GM23338 (cell line): ENCODE measurements at regions not wholly inside any gene's neighbourhood (a gene's known extent, or its start where the extent isn't known, plus 50 kb on each side); places are given as distances from the start of the nearest gene placed in this dataset.

Experiments used
- ATAC-seq: fragments of 200-7000 bp; cut with Tn5 transposase; 3 replicates; pipeline ENCODE4 v1.9.1; 2020
- DNase-seq: peaks from one replicate; pipeline ENCODE4 v3.0.0-alpha.2; 2015; ENCODE audit warnings: low spot score
- H2AFZ ChIP-seq: fragments of 200-600 bp; sonication (generic); 2 replicates; pipeline ENCODE4 v1.8.0; 2016; ENCODE audit warnings: antibody characterized with exemption, mild to moderate bottlenecking, moderate library complexity
- H3F3A ChIP-seq: fragments of 200-600 bp; sonication (generic); replicated peaks from 2 replicates; pipeline ENCODE4 v1.8.0; 2017; ENCODE audit warnings: antibody characterized with exemption, mixed run types, low read depth
- H3K27ac ChIP-seq: fragments of 200-600 bp; sonication (generic); 2 replicates; pipeline ENCODE4 v1.6.1; 2016; ENCODE audit warnings: low read depth
- H3K27me3 ChIP-seq: fragments of 200-600 bp; sonication (generic); 2 replicates; pipeline ENCODE4 v1.8.0; 2016; ENCODE audit warnings: mild to moderate bottlenecking, mixed run types, moderate library complexity; ENCODE audit not compliant: insufficient read depth
- H3K36me3 ChIP-seq: fragments of 200-600 bp; sonication (generic); 2 replicates; pipeline ENCODE4 v1.8.0; 2016; ENCODE audit warnings: mild to moderate bottlenecking; ENCODE audit not compliant: insufficient read depth
- H3K4me1 ChIP-seq: fragments of 200-600 bp; sonication (generic); 2 replicates; pipeline ENCODE4 v1.8.0; 2016; ENCODE audit warnings: mild to moderate bottlenecking, moderate library complexity; ENCODE audit not compliant: insufficient read depth
- H3K4me2 ChIP-seq: fragments of 200-600 bp; sonication (generic); 2 replicates; pipeline ENCODE4 v1.7.1; 2017; ENCODE audit warnings: mixed run types
- H3K4me3 ChIP-seq: fragments of 200-600 bp; sonication (generic); 2 replicates; pipeline ENCODE4 v1.6.1; 2016; ENCODE audit warnings: mixed run types
- H3K79me2 ChIP-seq: fragments of 200-600 bp; sonication (generic); replicated peaks from 2 replicates; pipeline ENCODE4 v1.8.0; 2017; ENCODE audit warnings: mild to moderate bottlenecking; ENCODE audit not compliant: insufficient read depth
- H3K9me2 ChIP-seq: fragments of 200-600 bp; sonication (generic); 2 replicates; pipeline ENCODE4 v1.8.0; 2017; ENCODE audit not compliant: insufficient read depth
- H4K20me1 ChIP-seq: fragments of 200-600 bp; sonication (generic); replicated peaks from 2 replicates; pipeline ENCODE4 v1.8.0; 2017; ENCODE audit warnings: mild to moderate bottlenecking; ENCODE audit not compliant: insufficient read depth
- H3K27ac Mint-ChIP-seq: 2 replicates; pipeline ENCODE4 v1.8.0; 2020; ENCODE audit warnings: inconsistent platforms, mild to moderate bottlenecking, moderate library complexity, mixed read lengths
- H3K27me3 Mint-ChIP-seq: 3 replicates; pipeline ENCODE4 v1.8.0; 2022; ENCODE audit warnings: low read depth, mild to moderate bottlenecking, moderate library complexity, mixed read lengths, inconsistent platforms; ENCODE audit not compliant: insufficient read depth, poor library complexity
- H3K36me3 Mint-ChIP-seq: 3 replicates; pipeline ENCODE4 v1.8.0; 2021; ENCODE audit warnings: low read depth, mild to moderate bottlenecking, inconsistent platforms, moderate library complexity, mixed read lengths
- H3K4me1 Mint-ChIP-seq: 3 replicates; pipeline ENCODE4 v1.8.0; 2020; ENCODE audit warnings: mild to moderate bottlenecking, inconsistent platforms, mixed read lengths
- H3K4me3 Mint-ChIP-seq: 3 replicates; pipeline ENCODE4 v1.8.0; 2021; ENCODE audit warnings: moderate library complexity, mild to moderate bottlenecking, inconsistent platforms, mixed read lengths
- H3K9me3 Mint-ChIP-seq: 3 replicates; pipeline ENCODE4 v1.8.0; 2020; ENCODE audit warnings: moderate library complexity, mild to moderate bottlenecking, inconsistent platforms, mixed read lengths
- EZH2phosphoT487 ChIP-seq: fragments of 200-600 bp; sonication (generic); IDR thresholded peaks from one replicate; pipeline ENCODE4 v1.8.1; 2018; ENCODE audit warnings: antibody characterized with exemption; ENCODE audit not compliant: unreplicated experiment
- JUNB ChIP-seq: IDR thresholded peaks from one replicate; pipeline ENCODE4 v1.6.1; 2016; ENCODE audit warnings: antibody characterized with exemption; ENCODE audit not compliant: unreplicated experiment
- NANOG ChIP-seq: IDR thresholded peaks from 2 replicates; pipeline ENCODE4 v1.6.1; 2016; ENCODE audit warnings: antibody characterized with exemption, borderline replicate concordance
- POLR2AphosphoS5 ChIP-seq: IDR thresholded peaks from 2 replicates; pipeline ENCODE4 v1.6.1; 2016; ENCODE audit warnings: antibody characterized with exemption, low read depth
- STAT1 ChIP-seq: IDR thresholded peaks from one replicate; pipeline ENCODE4 v1.6.1; 2016; ENCODE audit warnings: antibody characterized with exemption; ENCODE audit not compliant: unreplicated experiment
- ZNF114 ChIP-seq: fragments of 250-450 bp; sonication (Bioruptor Pico); IDR thresholded peaks from 2 replicates; pipeline ENCODE4 v1.5.0; 2020; ENCODE audit warnings: mild to moderate bottlenecking, moderate library complexity
- ZNF331 ChIP-seq: fragments of 250-450 bp; sonication (Bioruptor Pico); IDR thresholded peaks from 2 replicates; pipeline ENCODE4 v1.5.0; 2020; ENCODE audit warnings: low read depth, mild to moderate bottlenecking, moderate library complexity
- TF ChIP-seq, protein P1 (sequence below): fragments of 250-450 bp; sonication (Bioruptor Pico); IDR thresholded peaks from 2 replicates; pipeline ENCODE4 v1.5.0; 2020; ENCODE audit warnings: mild to moderate bottlenecking, moderate library complexity
- TF ChIP-seq, protein P2 (sequence below), 2 experiments: fragments of 200-600 bp in 1 of 2; sonication (generic) in 1 of 2; conservative IDR thresholded peaks; 2 replicates each; pipeline versions ENCODE4 v1.5.1 to v1.6.1; 2016 to 2017; ENCODE audit warnings: antibody characterized with exemption in 2 of 2, low read depth in 2 of 2, mild to moderate bottlenecking in 2 of 2, moderate library complexity in 1 of 2

DNA sequence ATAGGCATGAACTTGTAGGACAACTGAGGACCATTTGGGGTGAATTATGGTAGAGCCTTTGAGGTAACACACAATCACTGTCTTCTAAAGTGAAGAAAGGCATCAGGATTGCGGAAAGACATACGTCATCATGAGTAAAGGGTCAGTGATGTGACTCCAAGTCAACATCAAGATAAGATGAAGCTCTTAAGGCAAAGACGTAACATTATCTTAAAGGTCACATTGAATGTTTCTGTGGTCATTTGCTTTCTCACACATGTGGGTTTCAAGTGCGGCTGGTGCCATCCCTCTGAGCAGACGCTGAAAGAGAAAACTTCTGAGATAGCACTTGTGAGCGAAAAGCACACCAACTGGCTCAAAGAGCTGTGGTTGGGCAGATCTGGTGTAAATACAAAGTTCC is 63.3 kb upstream of the GRAMD2B start (continued):
- TF ChIP-seq, protein P1, sequence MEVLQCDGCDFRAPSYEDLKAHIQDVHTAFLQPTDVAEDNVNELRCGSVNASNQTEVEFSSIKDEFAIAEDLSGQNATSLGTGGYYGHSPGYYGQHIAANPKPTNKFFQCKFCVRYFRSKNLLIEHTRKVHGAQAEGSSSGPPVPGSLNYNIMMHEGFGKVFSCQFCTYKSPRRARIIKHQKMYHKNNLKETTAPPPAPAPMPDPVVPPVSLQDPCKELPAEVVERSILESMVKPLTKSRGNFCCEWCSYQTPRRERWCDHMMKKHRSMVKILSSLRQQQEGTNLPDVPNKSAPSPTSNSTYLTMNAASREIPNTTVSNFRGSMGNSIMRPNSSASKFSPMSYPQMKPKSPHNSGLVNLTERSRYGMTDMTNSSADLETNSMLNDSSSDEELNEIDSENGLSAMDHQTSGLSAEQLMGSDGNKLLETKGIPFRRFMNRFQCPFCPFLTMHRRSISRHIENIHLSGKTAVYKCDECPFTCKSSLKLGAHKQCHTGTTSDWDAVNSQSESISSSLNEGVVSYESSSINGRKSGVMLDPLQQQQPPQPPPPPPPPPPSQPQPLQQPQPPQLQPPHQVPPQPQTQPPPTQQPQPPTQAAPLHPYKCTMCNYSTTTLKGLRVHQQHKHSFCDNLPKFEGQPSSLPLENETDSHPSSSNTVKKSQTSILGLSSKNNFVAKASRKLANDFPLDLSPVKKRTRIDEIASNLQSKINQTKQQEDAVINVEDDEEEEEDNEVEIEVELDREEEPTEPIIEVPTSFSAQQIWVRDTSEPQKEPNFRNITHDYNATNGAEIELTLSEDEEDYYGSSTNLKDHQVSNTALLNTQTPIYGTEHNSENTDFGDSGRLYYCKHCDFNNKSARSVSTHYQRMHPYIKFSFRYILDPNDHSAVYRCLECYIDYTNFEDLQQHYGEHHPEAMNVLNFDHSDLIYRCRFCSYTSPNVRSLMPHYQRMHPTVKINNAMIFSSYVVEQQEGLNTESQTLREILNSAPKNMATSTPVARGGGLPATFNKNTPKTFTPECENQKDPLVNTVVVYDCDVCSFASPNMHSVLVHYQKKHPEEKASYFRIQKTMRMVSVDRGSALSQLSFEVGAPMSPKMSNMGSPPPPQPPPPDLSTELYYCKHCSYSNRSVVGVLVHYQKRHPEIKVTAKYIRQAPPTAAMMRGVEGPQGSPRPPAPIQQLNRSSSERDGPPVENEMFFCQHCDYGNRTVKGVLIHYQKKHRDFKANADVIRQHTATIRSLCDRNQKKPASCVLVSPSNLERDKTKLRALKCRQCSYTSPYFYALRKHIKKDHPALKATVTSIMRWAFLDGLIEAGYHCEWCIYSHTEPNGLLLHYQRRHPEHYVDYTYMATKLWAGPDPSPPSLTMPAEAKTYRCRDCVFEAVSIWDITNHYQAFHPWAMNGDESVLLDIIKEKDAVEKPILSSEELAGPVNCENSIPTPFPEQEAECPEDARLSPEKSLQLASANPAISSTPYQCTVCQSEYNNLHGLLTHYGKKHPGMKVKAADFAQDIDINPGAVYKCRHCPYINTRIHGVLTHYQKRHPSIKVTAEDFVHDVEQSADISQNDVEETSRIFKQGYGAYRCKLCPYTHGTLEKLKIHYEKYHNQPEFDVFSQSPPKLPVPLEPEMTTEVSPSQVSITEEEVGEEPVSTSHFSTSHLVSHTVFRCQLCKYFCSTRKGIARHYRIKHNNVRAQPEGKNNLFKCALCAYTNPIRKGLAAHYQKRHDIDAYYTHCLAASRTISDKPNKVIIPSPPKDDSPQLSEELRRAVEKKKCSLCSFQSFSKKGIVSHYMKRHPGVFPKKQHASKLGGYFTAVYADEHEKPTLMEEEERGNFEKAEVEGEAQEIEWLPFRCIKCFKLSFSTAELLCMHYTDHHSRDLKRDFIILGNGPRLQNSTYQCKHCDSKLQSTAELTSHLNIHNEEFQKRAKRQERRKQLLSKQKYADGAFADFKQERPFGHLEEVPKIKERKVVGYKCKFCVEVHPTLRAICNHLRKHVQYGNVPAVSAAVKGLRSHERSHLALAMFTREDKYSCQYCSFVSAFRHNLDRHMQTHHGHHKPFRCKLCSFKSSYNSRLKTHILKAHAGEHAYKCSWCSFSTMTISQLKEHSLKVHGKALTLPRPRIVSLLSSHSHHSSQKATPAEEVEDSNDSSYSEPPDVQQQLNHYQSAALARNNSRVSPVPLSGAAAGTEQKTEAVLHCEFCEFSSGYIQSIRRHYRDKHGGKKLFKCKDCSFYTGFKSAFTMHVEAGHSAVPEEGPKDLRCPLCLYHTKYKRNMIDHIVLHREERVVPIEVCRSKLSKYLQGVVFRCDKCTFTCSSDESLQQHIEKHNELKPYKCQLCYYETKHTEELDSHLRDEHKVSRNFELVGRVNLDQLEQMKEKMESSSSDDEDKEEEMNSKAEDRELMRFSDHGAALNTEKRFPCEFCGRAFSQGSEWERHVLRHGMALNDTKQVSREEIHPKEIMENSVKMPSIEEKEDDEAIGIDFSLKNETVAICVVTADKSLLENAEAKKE (CRISPR knock-in tag), result no peak
- TF ChIP-seq ZNF331 (CRISPR knock-in tag), result no peak
- TF ChIP-seq NANOG, result no peak
- TF ChIP-seq, protein P2, sequence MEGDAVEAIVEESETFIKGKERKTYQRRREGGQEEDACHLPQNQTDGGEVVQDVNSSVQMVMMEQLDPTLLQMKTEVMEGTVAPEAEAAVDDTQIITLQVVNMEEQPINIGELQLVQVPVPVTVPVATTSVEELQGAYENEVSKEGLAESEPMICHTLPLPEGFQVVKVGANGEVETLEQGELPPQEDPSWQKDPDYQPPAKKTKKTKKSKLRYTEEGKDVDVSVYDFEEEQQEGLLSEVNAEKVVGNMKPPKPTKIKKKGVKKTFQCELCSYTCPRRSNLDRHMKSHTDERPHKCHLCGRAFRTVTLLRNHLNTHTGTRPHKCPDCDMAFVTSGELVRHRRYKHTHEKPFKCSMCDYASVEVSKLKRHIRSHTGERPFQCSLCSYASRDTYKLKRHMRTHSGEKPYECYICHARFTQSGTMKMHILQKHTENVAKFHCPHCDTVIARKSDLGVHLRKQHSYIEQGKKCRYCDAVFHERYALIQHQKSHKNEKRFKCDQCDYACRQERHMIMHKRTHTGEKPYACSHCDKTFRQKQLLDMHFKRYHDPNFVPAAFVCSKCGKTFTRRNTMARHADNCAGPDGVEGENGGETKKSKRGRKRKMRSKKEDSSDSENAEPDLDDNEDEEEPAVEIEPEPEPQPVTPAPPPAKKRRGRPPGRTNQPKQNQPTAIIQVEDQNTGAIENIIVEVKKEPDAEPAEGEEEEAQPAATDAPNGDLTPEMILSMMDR (conservative IDR thresholded peaks at IDR 0.05; ENCODE audit: low read depth in 2 of 2), result no peak
- no peak for TF ChIP-seq POLR2AphosphoS5
- no peak for TF ChIP-seq STAT1

DNA sequence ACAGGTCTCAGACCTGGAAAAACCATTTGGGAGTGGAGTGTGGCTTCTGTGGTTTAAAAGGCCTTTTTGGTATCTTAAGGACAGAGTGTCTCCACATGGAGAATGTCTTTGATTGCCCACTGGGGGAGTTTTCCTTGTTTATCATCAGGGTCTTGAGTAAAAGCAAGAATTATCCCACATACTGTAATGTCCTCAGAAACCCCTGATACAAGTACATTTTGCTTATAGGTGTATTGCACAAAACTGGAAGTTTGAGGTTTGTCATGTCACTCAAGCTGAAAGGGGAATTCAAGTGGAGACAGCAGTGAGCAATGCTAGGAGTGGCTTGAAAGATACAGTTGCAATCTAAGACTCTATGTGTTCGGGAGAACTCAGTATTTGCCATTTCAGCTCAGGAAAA is 62.7 kb upstream of the GRAMD2B start:
- H3K27me3 ChIP-seq, result no peaks in the 10 kb centered on the region
- H3K79me2 ChIP-seq, result no peaks in the 10 kb centered on the region
- peaks cover 3% of the 10 kb centered on the region for H3K9me2 ChIP-seq
- no peak overlapping the region for H3K27ac Mint-ChIP-seq
- H3K27ac ChIP-seq, result no peak overlapping the region
- peaks cover 7% of the 10 kb centered on the region; the same call in 1 of the 2 replicates for H3K36me3 ChIP-seq
- DNase-seq (no peak), ATAC-seq (no peak)
- no peaks in the 10 kb centered on the region for H3K27me3 Mint-ChIP-seq
- H3K9me3 Mint-ChIP-seq, result no peaks in the 10 kb centered on the region
- no peak overlapping the region for H3K4me3 Mint-ChIP-seq
- no peaks in the 10 kb centered on the region for H3F3A ChIP-seq
- no peaks in the 10 kb centered on the region for H3K36me3 Mint-ChIP-seq
- no peaks in the 10 kb centered on the region for H4K20me1 ChIP-seq
- H3K4me2 ChIP-seq, result no peak overlapping the region
- no peak overlapping the region for H2AFZ ChIP-seq
- no peaks in the 10 kb centered on the region for H3K4me1 ChIP-seq
- H3K4me1 Mint-ChIP-seq, result peaks cover 8% of the 10 kb centered on the region
- no peak overlapping the region for H3K4me3 ChIP-seq
- no peak for TF ChIP-seq STAT1
- no peak for TF ChIP-seq ZNF114
- no peak for TF ChIP-seq EZH2phosphoT487
- no peak for TF ChIP-seq POLR2AphosphoS5
- TF ChIP-seq, protein P1 (CRISPR knock-in tag), result no peak
- TF ChIP-seq JUNB, result no peak
